Fibroblast of lung (primary cell): ENCODE measurements at regions not wholly inside any gene's neighbourhood (a gene's known extent, or its start where the extent isn't known, plus 50 kb on each side); places are given as distances from the start of the nearest gene placed in this dataset.

ENCODE experiments used
- CTCF ChIP-seq, 2 donors: IDR thresholded peaks in 1 of 2; conservative IDR thresholded peaks in 1 of 2; 1 replicate in 1 of 2; 2 replicates in 1 of 2; pipeline ENCODE4 v1.5.1; 2011 to 2012; ENCODE audit warnings: low read length in 2 of 2, control low read depth in 1 of 2, inconsistent platforms in 1 of 2, low read depth in 1 of 2, mild to moderate bottlenecking in 1 of 2
- EZH2 ChIP-seq: IDR thresholded peaks from 2 replicates; pipeline ENCODE4 v1.5.1; 2012; ENCODE audit warnings: low read length, control low read depth, mild to moderate bottlenecking; ENCODE audit errors: missing control alignments

- TF ChIP-seq EZH2: no peak
- TF ChIP-seq CTCF (conservative IDR thresholded peaks at IDR 0.05 in 1 of 2, IDR thresholded peaks at IDR 0.05 in 1 of 2; ENCODE audit: low read depth in 1 of 2, low read length in 2 of 2): no peak
Measured at GRCh38 chr4:187504974-187505797, 490.4 kb upstream of the ZFP42 start.
